GM21529 (cell line): ENCODE measurements at regions not wholly inside any gene's neighbourhood (a gene's known extent, or its start where the extent isn't known, plus 50 kb on each side); places are given as distances from the start of the nearest gene placed in this dataset.

ENCODE experiments used
- ATAC-seq: cut with Tn5 transposase; IDR thresholded peaks from one replicate; pipeline ENCODE4 v1.9.1; 2021; ENCODE audit not compliant: unreplicated experiment

GRCh38 chr4:19372390-19372789 is 879.3 kb upstream of the SLIT2 start:
- no peak for ATAC-seq

GRCh38 chr4:19368800-19369199 is 882.9 kb upstream of the SLIT2 start:
- ATAC-seq: no peak

DNA sequence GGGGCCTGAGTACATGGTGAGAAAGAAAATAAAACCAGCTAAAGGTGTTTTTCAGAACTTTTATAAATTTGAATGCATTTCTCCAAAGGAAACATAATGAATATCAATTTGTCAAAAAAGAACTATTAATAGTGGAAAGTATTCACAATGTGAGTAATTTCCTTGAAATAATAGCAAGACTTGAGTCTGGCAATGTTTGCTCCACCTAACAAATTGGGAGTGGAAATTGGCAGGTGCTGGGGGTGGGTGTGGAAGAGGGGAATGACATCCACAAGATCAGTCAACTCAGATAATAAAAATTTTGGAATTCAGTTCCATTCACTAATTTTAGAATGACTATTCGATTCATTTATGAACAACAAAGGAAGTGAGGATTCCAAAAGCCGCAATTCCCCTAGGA is 884.8 kb upstream of the SLIT2 start:
- no peak for ATAC-seq

DNA sequence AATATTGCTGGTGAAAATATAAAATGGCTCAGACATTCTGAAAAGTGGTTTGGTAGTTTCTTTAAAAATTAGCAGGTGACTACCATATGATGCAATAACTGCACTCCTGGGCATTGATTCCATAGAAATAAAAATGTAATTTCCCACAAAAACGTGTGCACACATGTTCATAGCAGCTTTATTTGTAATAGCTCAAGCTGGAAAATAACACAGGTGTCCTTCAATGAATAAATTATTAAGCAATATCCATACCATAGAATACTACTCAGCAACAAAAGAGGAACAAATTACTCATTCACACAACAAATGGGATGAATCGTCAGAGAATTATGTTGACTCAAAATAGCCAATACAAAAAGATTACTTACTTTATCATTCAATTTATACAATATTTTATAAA is 893.7 kb upstream of the SLIT2 start:
- ATAC-seq: no peak

DNA sequence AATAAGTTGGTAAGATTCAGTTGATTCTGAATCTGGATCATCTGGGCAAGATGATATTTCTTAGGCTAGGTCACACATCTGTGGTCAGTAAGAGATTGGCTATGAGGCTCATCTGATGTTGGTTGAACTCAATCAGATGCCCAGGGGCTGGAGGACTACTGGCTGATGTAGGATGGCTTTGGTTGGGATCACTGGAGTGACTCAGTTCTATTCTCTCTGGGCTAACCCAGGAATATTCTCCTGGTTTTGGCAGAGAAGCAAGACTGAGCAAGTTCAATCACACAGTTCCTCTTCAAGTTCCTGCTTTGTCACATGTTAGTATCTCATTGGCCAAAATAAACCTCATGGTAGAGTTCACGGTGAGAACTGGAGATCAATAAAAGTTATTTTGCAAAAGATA is 902.3 kb upstream of the SLIT2 start:
- no peak for ATAC-seq

DNA sequence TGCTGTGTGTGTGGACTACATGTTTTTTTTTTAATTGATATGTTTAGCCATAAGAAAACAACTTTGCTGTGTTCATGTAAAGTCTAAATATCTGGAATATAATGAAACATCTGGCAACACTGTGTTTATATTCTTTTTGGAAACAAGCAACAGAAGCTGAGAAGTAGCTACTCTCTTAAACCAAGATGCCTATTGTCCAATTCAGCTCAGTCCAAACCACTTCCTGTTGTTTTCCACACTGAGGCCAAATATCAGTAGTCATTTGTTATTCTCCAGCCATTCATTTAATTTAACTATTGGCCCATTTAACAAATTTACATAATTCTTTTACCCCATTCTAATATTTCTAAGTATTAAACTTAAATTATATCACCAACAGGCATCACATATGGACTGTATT is 903.0 kb upstream of the SLIT2 start:
- no peak for ATAC-seq

GRCh38 chr4:19346636-19347035 is 905.1 kb upstream of the SLIT2 start:
- ATAC-seq: no peak

DNA sequence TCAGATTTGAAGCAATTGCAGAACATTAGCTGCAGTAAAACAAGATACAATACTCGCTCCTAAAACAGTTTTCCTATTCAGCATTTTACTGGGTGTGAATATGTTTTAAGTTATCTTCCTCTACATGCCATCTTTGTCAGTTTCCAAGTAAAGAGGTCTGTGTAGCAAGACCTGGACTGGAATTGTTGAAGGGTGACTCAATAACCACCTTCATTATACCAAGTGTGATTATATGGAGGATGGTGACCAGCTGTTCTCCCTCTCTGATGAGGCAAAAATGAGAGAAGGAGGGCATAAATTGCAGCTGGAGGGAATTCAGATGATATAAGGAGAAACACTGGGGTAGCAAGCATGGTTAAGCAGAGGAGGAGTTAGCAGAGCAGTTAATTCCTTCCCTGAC is 922.1 kb upstream of the SLIT2 start:
- ATAC-seq: no peak

- no peak for ATAC-seq
Observed at GRCh38 chr4:19329077-19329476, 922.6 kb upstream of the SLIT2 start.

- no peak for ATAC-seq
Observed at GRCh38 chr4:19327364-19327763, 924.3 kb upstream of the SLIT2 start.

DNA sequence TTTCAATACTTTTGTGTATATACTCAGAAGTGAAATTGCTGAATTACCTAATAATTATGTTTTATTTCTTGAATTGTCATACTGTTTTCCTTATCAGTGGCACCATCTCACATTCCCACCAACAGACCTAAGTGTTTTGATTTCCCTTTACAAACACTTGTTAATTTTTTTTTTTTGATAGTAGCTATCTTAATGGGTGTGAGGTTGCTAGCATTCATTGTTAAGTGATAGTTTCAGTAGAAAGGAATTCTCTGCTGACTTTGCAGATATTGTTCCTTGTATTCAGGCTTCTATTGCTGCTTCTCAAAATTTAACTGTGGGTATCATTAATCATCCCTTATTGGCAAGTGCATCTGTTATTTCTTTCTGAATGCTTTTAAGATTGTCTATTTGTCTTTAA is 927.5 kb upstream of the SLIT2 start:
- ATAC-seq: no peak

- no peak for ATAC-seq
Observed at GRCh38 chr4:19319607-19320006, 932.1 kb upstream of the SLIT2 start.

DNA sequence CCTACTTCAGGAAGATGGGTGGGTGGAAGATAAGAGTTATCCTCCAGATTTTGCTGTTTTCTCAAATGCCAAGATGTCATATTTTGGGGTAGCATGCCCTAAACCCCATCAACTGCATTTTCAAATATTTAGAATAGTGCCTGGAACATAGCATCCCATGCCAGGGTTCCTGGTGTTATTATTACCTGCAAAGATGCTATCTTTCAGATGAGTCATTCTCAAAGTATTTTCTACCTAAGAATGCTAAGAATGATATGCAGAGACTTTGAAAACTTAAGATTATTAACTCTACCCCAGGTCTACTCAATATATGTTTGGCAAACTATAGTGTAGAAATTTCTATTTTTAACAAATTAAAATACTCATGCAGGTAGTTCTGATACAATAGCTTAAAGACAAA is 934.3 kb upstream of the SLIT2 start:
- no peak for ATAC-seq

DNA sequence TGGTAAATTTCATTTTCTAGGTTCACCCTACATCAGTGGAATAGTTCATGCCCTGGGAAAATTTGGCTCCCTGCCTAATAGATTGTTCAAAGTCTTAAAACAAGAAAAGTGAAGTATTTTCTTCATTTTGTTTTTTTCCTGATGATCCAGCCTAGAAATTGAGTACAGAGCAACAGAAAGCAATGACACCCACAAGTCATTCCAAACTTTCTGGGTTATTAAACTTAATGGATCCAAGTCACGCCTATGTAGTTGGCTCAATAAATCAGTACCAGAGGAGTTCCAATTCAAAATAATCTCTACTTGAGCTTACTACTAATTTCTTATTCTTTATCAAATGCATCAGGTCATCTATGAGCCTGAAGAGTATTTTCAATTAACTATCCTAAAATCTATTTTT is 937.6 kb upstream of the SLIT2 start:
- no peak for ATAC-seq

DNA sequence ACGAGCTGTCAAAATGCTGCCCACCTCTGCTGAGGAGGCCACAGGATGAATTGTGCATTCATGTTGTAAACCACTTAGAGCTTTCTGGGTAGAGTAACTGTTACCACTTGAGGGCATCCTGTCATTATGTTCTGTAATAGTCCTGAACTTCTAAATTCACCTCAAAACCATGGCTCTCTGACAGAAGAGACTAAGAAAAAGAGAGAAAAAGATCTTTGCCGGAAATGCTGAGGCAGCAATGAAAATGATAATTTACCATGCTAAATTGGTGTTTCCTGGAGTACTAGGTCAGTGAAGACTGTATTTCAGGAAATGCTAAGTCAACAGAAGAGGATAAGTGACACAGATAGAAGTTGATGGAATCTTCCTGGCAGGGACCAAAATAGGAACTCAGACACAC is 942.3 kb upstream of the SLIT2 start:
- no peak for ATAC-seq

- no peak for ATAC-seq
Observed at GRCh38 chr4:19304028-19304427, 947.7 kb upstream of the SLIT2 start.

DNA sequence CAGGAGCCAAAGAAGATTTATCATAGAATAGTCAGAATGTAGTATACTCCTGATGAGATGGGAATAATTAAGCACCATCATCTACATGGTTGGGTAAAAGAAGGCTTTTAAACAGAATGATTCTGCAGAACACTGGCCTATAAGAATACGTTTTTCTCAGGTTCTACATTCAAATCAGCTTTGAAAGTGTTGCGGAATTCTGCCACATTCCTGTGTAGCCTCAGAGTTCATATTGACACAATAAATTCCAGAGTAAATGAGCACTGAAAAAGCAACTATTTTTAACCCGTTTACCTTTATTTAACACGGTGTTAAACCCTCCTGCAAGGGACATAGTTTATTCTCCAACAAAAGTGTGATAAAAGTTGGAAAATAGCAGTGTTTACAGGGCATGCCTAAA is 950.2 kb upstream of the SLIT2 start:
- ATAC-seq: no peak

- no peak for ATAC-seq
Observed at GRCh38 chr4:19300213-19300612, 951.5 kb upstream of the SLIT2 start.

- ATAC-seq: no peak
Observed at GRCh38 chr4:19298998-19299397, 952.7 kb upstream of the SLIT2 start.

DNA sequence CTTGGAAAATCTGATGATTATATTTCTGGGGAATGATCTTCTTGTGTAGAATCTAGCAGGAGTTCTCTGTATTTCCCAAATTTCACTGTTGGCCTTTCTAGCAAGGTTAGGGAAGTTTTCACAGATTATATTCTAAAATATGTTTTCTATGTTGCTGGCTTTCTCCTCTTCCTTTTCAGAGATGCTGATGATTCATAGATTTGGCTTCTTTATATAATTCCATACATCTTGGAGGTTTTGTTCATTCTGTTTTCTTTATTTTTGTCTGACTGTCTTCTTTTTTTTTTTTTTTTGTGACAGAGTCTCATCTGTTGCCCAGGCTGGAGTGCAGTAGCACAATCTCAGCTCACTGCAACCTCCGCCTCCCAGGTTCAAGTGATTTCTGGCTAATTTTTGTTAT is 957.9 kb upstream of the SLIT2 start:
- no peak for ATAC-seq

DNA sequence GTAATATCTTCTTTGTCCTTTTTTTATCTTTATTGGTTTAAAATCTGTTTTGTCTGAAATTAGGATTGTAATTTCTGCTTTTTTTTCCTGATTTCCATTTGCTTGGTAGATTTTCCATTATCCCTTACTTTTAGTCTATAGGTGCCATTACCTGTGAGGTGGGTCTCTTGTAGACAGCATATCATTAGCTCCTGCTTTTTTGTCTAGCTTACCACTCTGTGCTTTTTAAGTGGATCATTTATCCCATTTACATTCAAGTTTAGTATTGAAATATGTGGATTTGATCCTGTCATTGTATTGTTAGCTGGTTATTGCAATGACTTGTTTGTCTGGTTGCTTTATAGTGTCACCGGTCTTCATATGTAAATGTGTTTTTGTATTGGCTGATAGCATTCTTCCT is 958.6 kb upstream of the SLIT2 start:
- no peak for ATAC-seq

DNA sequence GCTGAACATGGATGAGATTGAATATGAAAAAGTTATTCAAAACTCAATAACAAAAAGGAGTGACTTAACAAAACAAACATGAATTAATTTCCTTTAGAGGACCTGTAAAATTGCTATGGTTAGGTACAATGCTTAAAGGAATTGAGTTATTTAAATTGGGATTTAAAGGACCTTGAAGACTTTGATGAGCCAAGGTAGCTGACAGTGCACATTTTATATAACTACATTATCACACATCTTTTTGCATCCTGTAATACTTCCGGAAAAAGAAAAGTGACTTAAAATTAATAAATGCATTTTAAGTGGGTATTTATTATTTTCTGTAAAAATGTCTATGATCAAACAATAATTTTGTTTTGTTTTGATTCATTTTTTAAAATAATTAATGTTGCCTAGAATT is 964.8 kb upstream of the SLIT2 start:
- ATAC-seq: no peak

DNA sequence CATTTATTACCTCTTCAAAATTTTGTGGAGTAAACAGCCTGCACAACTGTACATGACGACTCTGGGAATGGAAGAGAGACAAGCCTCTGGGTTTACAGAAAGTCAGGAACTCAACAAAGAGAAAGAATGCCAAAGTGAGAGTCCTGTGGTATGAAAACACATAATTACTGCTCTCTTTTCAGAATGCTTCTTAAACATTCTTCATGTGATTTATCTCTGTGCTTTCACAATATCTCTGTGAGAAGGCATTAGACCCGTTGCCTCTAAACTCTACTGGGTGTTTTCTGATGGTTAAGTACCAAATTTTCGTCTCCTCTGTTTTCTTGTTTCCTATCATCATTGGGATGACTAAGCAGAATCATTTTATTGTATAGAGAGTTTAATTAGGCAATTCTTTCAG is 966.6 kb upstream of the SLIT2 start:
- no peak for ATAC-seq

GRCh38 chr4:19278665-19279064 is 973.0 kb upstream of the SLIT2 start:
- no peak for ATAC-seq
